ENCODE measurements at regions not wholly inside any gene's neighbourhood (a gene's known extent, or its start where the extent isn't known, plus 50 kb on each side); places are given as distances from the start of the nearest gene placed in this dataset.

- Mint-ChIP-seq H3K27ac (no peak overlapping the region), H3K36me3 (no peaks in the 10 kb centered on the region), H3K4me1 (peaks cover 18% of the 10 kb centered on the region), H3K27me3 (ENCODE audit: low read depth) (no peaks in the 10 kb centered on the region; the same call in 1 of the 2 replicates), H3K9me3 (peaks cover 4% of the 10 kb centered on the region; the same call in 1 of the 2 replicates), H3K4me3 (no peak overlapping the region)
- ChIA-PET CTCF (no interaction called here), POLR2A (no interaction called here)
- DNase-seq (ENCODE audit: low spot score) (no peak), ATAC-seq (no peak)
- no peak for TF ChIP-seq E2F4 (CRISPR knock-in tag; IDR thresholded peaks at IDR 0.05; ENCODE audit: borderline replicate concordance, low read depth)
- no peak for TF ChIP-seq CBFB (CRISPR knock-in tag; IDR thresholded peaks at IDR 0.05; ENCODE audit: low read depth)
- no peak for TF ChIP-seq ATF1 (CRISPR knock-in tag; IDR thresholded peaks at IDR 0.05)
- TF ChIP-seq ZNF219 (CRISPR knock-in tag; IDR thresholded peaks at IDR 0.05; ENCODE audit: borderline replicate concordance): no peak
- no peak for TF ChIP-seq STAT6 (CRISPR knock-in tag; conservative IDR thresholded peaks at IDR 0.05; ENCODE audit: low read depth)
- no peak for TF ChIP-seq MLX (CRISPR knock-in tag; IDR thresholded peaks at IDR 0.05)
- no peak for TF ChIP-seq ELF4 (CRISPR knock-in tag; IDR thresholded peaks at IDR 0.05; ENCODE audit: low read depth)
- no peak for TF ChIP-seq ZNF281 (CRISPR knock-in tag; IDR thresholded peaks at IDR 0.05)
- TF ChIP-seq AFF4 (CRISPR knock-in tag; IDR thresholded peaks at IDR 0.05; ENCODE audit: borderline replicate concordance): no peak
- no peak for TF ChIP-seq E2F1 (CRISPR knock-in tag; IDR thresholded peaks at IDR 0.05)
These were observed 169.8 kb upstream of the NCK2 start for GRCh38 chr2:105574796-105575344.

All from WTC11 (cell line).